Activated naive CD8-positive, alpha-beta T cell treated with anti-CD3 and anti-CD28 coated beads, Interleukin-2, amount 50 U/mL, for 24 hours (primary cell): ENCODE measurements at regions not wholly inside any gene's neighbourhood (a gene's known extent, or its start where the extent isn't known, plus 50 kb on each side); places are given as distances from the start of the nearest gene placed in this dataset.
"Not testable (repeated sequence)": the region's sequence is repeated elsewhere in the genome, so short reads cannot be mapped to it uniquely, and the experiment has no call there.

Experiments
- ATAC-seq: fragments of 150-1000 bp; cut with Tn5 transposase; one replicate; pipeline ENCODE4 v1.10.0; 2021
- DNase-seq: peaks from one replicate; pipeline ENCODE4 v3.0.0; 2021
- H3K27ac Mint-ChIP-seq: one replicate; pipeline ENCODE4 v1.8.0; 2021; ENCODE audit warnings: mild to moderate bottlenecking, mixed read lengths
- H3K27me3 Mint-ChIP-seq: one replicate; pipeline ENCODE4 v1.8.0; 2021; ENCODE audit warnings: mixed read lengths
- H3K36me3 Mint-ChIP-seq: one replicate; pipeline ENCODE4 v1.8.0; 2021; ENCODE audit warnings: low read depth, mixed read lengths
- H3K4me1 Mint-ChIP-seq: one replicate; pipeline ENCODE4 v1.8.0; 2021; ENCODE audit warnings: mixed read lengths
- H3K4me3 Mint-ChIP-seq: one replicate; pipeline ENCODE4 v1.8.0; 2021; ENCODE audit warnings: mild to moderate bottlenecking, moderate library complexity, mixed read lengths
- H3K9me3 Mint-ChIP-seq: one replicate; pipeline ENCODE4 v1.8.0; 2021; ENCODE audit warnings: mixed read lengths

GRCh38 chr4:123014038-123014437 lies 91.6 kb upstream of the NUDT6 start:
- H3K4me1 Mint-ChIP-seq = no peaks in the 10 kb centered on the region
- peaks cover 14% of the 10 kb centered on the region for H3K36me3 Mint-ChIP-seq
- H3K27ac Mint-ChIP-seq = no peak overlapping the region
- H3K4me3 Mint-ChIP-seq = no peak overlapping the region
- ATAC-seq (no peak), DNase-seq (no peak)
- H3K9me3 Mint-ChIP-seq = no peaks in the 10 kb centered on the region
- H3K27me3 Mint-ChIP-seq = no peaks in the 10 kb centered on the region

DNA sequence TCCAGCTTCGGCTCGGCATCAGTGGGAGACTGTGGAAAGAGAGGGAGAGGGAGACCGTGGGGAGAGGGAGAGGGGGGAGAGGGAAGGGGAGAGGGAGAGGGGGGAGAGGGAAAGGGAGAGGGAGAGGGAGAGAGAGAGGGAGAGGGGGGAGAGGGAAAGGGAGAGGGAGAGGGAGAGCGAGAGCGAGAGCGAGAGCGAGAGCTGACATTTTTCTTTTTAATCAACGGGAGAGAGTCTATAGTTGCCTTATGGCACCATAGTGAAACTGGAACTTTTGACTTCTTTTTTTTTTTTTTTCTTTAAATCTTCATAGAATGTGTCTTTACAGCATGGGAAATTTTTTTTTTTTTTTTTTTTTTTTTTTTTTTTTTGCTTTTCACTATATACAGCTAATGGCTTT lies 94.7 kb upstream of the NUDT6 start:
- H3K9me3 Mint-ChIP-seq = peaks cover 6% of the 10 kb centered on the region
- no peaks in the 10 kb centered on the region for H3K4me1 Mint-ChIP-seq
- H3K27me3 Mint-ChIP-seq = no peaks in the 10 kb centered on the region
- DNase-seq (no peak), ATAC-seq (no peak)
- H3K36me3 Mint-ChIP-seq = peaks cover 12% of the 10 kb centered on the region
- no peak overlapping the region for H3K4me3 Mint-ChIP-seq
- H3K27ac Mint-ChIP-seq = no peak overlapping the region

- H3K4me1 Mint-ChIP-seq = no peaks in the 10 kb centered on the region
- DNase-seq (no peak), ATAC-seq (no peak)
- H3K36me3 Mint-ChIP-seq = peaks cover 8% of the 10 kb centered on the region
- peaks cover 6% of the 10 kb centered on the region for H3K9me3 Mint-ChIP-seq
- H3K27ac Mint-ChIP-seq = no peak overlapping the region
- H3K4me3 Mint-ChIP-seq = no peak overlapping the region
- no peaks in the 10 kb centered on the region for H3K27me3 Mint-ChIP-seq
These were observed 95.4 kb upstream of the NUDT6 start for GRCh38 chr4:123017636-123018395.

DNA sequence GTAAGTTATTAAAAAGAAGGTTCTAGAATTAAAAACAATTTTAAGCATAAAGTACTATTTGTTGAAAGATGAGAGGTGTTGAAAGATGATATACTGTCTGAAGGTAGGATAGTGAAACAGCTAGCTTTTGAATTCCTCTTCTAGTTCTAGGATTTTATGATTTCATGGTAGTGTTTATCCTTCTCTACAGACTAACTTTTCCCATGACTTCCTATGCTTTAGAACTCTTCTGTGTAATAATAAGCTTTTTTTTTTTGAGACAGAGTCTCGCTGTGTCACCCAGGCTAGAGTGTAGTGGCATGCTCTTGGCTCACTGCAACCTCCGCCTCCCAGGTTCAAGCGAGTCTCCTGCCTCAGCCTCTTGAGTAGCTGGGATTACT lies 96.0 kb upstream of the NUDT6 start:
- Mint-ChIP-seq H3K27ac (no peak overlapping the region), H3K36me3 (peaks cover 10% of the 10 kb centered on the region), H3K4me1 (no peaks in the 10 kb centered on the region), H3K27me3 (no peaks in the 10 kb centered on the region), H3K9me3 (peaks cover 6% of the 10 kb centered on the region), H3K4me3 (no peak overlapping the region)
- DNase-seq (no peak), ATAC-seq (no peak)

DNA sequence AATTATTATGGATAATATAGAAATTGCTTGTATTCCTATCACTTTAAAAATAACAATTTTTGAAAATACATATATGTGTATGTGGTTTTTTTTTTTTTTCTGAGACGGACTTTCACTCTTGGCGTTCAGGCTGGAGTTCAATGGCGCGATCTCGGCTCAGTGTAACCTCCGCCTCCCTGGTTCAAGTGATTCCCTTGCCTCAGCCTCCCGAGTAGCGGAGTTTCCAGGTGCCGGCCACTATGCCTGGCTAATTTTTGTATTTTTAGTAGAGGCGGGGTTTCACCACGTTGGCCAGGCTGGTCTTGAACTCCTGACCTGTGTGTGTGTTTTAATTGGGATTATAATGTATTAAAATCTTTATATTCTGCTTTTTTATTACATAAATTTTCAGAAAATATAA lies 97.9 kb upstream of the NUDT6 start:
- no peak for DNase-seq
- ATAC-seq = no peak
- H3K4me1 Mint-ChIP-seq = no peaks in the 10 kb centered on the region
- H3K27ac Mint-ChIP-seq = no peak overlapping the region
- H3K27me3 Mint-ChIP-seq = no peaks in the 10 kb centered on the region
- H3K36me3 Mint-ChIP-seq = peaks cover 15% of the 10 kb centered on the region
- H3K9me3 Mint-ChIP-seq = peaks cover 6% of the 10 kb centered on the region
- H3K4me3 Mint-ChIP-seq = no peak overlapping the region

- H3K36me3 Mint-ChIP-seq = peaks cover 23% of the 10 kb centered on the region
- no peak for ATAC-seq
These were observed 101.2 kb upstream of the NUDT6 start for GRCh38 chr4:123023647-123024046.

GRCh38 chr4:123024710-123025109 lies 102.3 kb upstream of the NUDT6 start:
- no peak overlapping the region for H3K4me3 Mint-ChIP-seq
- H3K27ac Mint-ChIP-seq = no peak overlapping the region
- H3K36me3 Mint-ChIP-seq = peaks cover 31% of the 10 kb centered on the region
- H3K9me3 Mint-ChIP-seq = peaks cover 6% of the 10 kb centered on the region
- no peak for ATAC-seq
- DNase-seq = no peak
- H3K4me1 Mint-ChIP-seq = peaks cover 4% of the 10 kb centered on the region
- H3K27me3 Mint-ChIP-seq = no peaks in the 10 kb centered on the region

More at GRCh38 chr4:123023647-123024046, 101.2 kb upstream of the NUDT6 start:
- H3K27ac Mint-ChIP-seq = no peak overlapping the region
- H3K27me3 Mint-ChIP-seq = no peaks in the 10 kb centered on the region
- no peak overlapping the region for H3K4me3 Mint-ChIP-seq
- H3K4me1 Mint-ChIP-seq = peaks cover 4% of the 10 kb centered on the region
- no peak for DNase-seq
- peaks cover 6% of the 10 kb centered on the region for H3K9me3 Mint-ChIP-seq

DNA sequence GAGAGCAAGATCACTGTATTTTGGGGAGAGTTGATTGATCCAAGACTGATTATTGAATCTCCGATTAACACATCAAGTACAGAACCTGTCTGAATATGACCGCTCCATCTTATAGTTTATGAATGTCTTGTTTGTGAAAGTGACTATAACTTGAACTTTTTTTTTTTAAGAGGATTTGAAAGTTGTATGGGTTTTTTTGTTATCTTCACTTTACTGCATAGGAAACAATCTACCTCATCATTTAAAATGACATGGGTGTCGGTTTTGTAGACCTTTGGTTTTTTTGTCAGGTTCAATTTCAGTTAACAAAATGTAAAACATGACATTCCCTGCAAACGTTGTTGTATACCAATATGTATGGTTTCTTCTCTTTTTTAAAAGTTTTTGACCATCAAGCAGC lies 103.0 kb upstream of the NUDT6 start:
- H3K27me3 Mint-ChIP-seq = no peaks in the 10 kb centered on the region
- H3K4me3 Mint-ChIP-seq = no peak overlapping the region
- no peak for DNase-seq
- H3K9me3 Mint-ChIP-seq = peaks cover 6% of the 10 kb centered on the region
- H3K4me1 Mint-ChIP-seq = peaks cover 4% of the 10 kb centered on the region
- no peak for ATAC-seq
- H3K27ac Mint-ChIP-seq = no peak overlapping the region
- peaks cover 30% of the 10 kb centered on the region for H3K36me3 Mint-ChIP-seq

DNA sequence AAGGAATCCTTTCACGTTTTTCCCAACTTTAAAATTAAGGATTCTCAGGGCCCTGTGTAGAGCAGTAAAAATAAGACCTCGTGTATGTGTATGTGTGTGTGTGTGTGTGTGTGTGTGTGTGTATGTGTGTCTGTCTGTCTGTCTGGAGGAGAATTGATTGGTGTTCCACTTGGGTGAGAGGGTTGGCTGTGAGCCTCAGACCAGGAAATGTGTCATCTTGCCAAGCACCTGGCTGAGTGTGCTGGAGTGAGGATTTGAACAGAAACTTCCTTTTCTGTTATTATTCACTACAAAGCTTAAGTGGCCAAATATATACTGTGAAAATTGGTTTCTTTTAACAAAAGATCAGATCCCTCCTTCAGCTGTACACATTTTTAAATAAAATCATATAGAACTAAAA lies 103.6 kb upstream of the NUDT6 start:
- H3K4me1 Mint-ChIP-seq, H3K27ac Mint-ChIP-seq, H3K4me3 Mint-ChIP-seq, H3K9me3 Mint-ChIP-seq, ATAC-seq, H3K27me3 Mint-ChIP-seq, DNase-seq: not testable (repeated sequence)
- peaks cover 30% of the 10 kb centered on the region for H3K36me3 Mint-ChIP-seq

- Mint-ChIP-seq H3K36me3 (peaks cover 24% of the 10 kb centered on the region), H3K9me3 (no peaks in the 10 kb centered on the region), H3K4me3 (no peak overlapping the region), H3K27me3 (no peaks in the 10 kb centered on the region), H3K4me1 (no peaks in the 10 kb centered on the region), H3K27ac (no peak overlapping the region)
- DNase-seq = no peak
- no peak for ATAC-seq
These were observed 109.3 kb upstream of the NUDT6 start for GRCh38 chr4:123031664-123032063.

- no peak for DNase-seq
- peaks cover 19% of the 10 kb centered on the region for H3K36me3 Mint-ChIP-seq
- ATAC-seq = no peak
These were observed 111.6 kb upstream of the NUDT6 start for GRCh38 chr4:123034023-123034422.

DNA sequence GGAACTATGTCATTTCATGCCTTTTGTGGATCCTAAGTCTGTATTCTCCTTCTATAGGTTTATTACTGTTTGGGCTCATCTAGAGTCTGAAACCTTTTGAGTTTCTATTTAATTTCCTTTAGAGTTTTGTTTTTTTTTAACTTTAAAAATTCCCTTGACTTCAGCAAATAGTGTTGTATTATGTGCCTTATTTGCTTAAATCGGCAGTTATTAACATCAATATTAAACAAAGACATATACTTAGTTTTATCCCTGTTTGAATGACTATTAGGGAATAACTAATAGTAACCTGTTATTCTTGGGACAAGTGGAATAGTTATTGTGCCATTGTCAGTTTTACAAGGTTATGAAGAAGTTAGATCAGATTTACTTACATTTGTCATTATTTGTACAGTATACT lies 112.8 kb upstream of the NUDT6 start:
- Mint-ChIP-seq H3K9me3 (no peaks in the 10 kb centered on the region), H3K4me1 (no peaks in the 10 kb centered on the region), H3K27me3 (no peaks in the 10 kb centered on the region), H3K4me3 (no peak overlapping the region), H3K27ac (no peak overlapping the region), H3K36me3 (peaks cover 22% of the 10 kb centered on the region)
- no peak for DNase-seq
- ATAC-seq = no peak

More at GRCh38 chr4:123034023-123034422, 111.6 kb upstream of the NUDT6 start:
- Mint-ChIP-seq H3K27ac (no peak overlapping the region), H3K27me3 (no peaks in the 10 kb centered on the region), H3K4me1 (no peaks in the 10 kb centered on the region), H3K9me3 (no peaks in the 10 kb centered on the region), H3K4me3 (no peak overlapping the region)

GRCh38 chr4:123037804-123038203 lies 115.4 kb upstream of the NUDT6 start:
- DNase-seq (no peak), ATAC-seq (no peak)
- H3K36me3 Mint-ChIP-seq = peaks cover 36% of the 10 kb centered on the region
- H3K4me3 Mint-ChIP-seq = no peak overlapping the region
- H3K27me3 Mint-ChIP-seq = no peaks in the 10 kb centered on the region
- no peaks in the 10 kb centered on the region for H3K4me1 Mint-ChIP-seq
- peaks cover 11% of the 10 kb centered on the region for H3K9me3 Mint-ChIP-seq
- H3K27ac Mint-ChIP-seq = no peak overlapping the region

DNA sequence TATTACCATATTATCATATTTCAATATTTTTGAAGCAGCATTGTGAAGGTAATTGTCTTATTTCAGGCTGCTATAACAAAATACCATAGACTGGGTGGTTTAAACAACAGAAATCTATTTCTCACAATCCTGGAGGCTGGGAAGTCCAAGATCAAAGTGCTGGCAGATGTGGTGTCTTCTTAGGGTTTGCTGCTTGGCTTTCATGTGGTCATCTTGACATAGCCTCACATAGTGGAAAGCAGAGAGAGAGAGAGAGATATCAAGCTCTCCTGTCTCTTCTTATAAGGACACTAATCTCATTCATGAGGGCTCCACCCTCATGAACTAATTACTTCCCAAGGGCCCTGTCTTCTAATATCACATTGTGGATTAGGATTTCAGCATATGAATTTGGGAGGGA lies 119.7 kb upstream of the NUDT6 start:
- H3K4me1 Mint-ChIP-seq = no peaks in the 10 kb centered on the region
- peaks cover 36% of the 10 kb centered on the region for H3K9me3 Mint-ChIP-seq
- ATAC-seq = no peak
- peaks cover 67% of the 10 kb centered on the region for H3K36me3 Mint-ChIP-seq
- H3K27me3 Mint-ChIP-seq = no peaks in the 10 kb centered on the region
- no peak overlapping the region for H3K4me3 Mint-ChIP-seq
- no peak overlapping the region for H3K27ac Mint-ChIP-seq
- DNase-seq = no peak

DNA sequence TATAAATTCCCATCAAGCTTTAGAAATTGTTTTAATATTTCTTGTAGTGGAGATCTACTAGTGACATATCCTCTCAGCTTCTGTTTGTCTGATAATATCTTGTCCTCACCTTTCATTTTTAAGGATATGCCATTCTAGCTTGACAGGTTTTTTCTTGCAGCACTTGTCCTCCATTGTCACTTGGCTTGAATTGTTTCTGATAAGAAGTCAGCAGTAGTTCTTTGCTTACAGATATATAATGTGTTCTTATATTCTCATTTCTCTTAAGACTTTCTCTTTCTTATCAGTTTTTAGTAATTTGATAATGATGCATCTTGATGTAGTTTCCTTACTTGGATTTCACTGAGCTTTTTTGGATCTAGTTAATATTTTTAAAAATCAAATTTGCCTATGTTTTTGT lies 120.6 kb upstream of the NUDT6 start:
- no peak overlapping the region for H3K27ac Mint-ChIP-seq
- H3K4me1 Mint-ChIP-seq = no peaks in the 10 kb centered on the region
- no peaks in the 10 kb centered on the region for H3K27me3 Mint-ChIP-seq
- ATAC-seq = no peak
- peaks cover 42% of the 10 kb centered on the region for H3K9me3 Mint-ChIP-seq
- no peak for DNase-seq
- H3K36me3 Mint-ChIP-seq = peaks cover 73% of the 10 kb centered on the region
- H3K4me3 Mint-ChIP-seq = no peak overlapping the region
